ENCODE measurements at regions not wholly inside any gene's neighbourhood (a gene's known extent, or its start where the extent isn't known, plus 50 kb on each side); places are given as distances from the start of the nearest gene placed in this dataset.

DNA sequence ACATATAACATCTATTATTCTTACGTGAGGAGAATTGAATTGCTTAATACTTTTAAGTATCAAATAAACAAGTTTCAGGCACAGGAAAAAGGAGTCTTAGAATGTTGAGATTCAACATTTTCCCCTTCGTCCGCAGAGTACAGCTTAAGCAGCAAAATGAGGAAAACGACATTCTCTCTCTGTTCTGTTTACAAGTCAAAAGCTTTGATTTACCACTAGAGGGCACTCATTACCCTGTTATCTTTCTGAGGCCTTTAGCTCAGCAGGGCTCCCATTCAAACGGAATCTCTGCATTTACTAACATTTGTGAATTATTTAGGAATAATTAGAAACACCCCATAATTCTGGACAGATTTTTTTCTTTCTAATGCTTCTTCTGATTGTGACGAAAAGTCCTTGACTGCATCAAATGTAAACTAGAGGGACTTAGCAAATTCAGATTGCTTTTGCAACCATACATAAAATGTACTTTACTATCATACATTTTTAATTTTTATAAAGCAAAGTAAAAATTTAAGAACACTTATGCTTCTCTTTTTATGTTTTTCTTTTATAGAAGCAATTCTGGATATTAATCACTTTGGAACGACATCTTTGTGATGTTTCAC, 75.0 kb downstream of the JRKL start:
- H3K4me2 ChIP-seq = peak overlapping the region; percentile 90
- H3K4me1 ChIP-seq (ENCODE audit: control insufficient read depth in 1 of 2, insufficient read depth in 2 of 2, low read depth in 1 of 2, low read length in 1 of 2) = no peaks in the 10 kb centered on the region; a peak in 1 of 4 replicates
- H3K4me3 ChIP-seq (ENCODE audit: low read depth in 2 of 2, low read length in 1 of 2) = peak overlapping the region in 1 of 2 experiments; percentile 58; a peak in 1 of 4 replicates
- H3K9ac ChIP-seq = no peak overlapping the region
- TF ChIP-seq SMC3 (IDR thresholded peaks at IDR 0.05; ENCODE audit: low read depth, low read length) (peak; percentile 76), FOXJ3 (CRISPR knock-in tag; IDR thresholded peaks at IDR 0.05) (no peak), RAD21 (IDR thresholded peaks at IDR 0.05; ENCODE audit: low read length) (peak; percentile 96), EZH2phosphoT487 (IDR thresholded peaks at IDR 0.05; ENCODE audit: borderline replicate concordance, low read depth) (no peak), MXI1 (IDR thresholded peaks at IDR 0.05; ENCODE audit: low read depth, low read length) (no peak)
- TF ChIP-seq, protein P1, sequence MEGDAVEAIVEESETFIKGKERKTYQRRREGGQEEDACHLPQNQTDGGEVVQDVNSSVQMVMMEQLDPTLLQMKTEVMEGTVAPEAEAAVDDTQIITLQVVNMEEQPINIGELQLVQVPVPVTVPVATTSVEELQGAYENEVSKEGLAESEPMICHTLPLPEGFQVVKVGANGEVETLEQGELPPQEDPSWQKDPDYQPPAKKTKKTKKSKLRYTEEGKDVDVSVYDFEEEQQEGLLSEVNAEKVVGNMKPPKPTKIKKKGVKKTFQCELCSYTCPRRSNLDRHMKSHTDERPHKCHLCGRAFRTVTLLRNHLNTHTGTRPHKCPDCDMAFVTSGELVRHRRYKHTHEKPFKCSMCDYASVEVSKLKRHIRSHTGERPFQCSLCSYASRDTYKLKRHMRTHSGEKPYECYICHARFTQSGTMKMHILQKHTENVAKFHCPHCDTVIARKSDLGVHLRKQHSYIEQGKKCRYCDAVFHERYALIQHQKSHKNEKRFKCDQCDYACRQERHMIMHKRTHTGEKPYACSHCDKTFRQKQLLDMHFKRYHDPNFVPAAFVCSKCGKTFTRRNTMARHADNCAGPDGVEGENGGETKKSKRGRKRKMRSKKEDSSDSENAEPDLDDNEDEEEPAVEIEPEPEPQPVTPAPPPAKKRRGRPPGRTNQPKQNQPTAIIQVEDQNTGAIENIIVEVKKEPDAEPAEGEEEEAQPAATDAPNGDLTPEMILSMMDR (IDR thresholded peaks at IDR 0.05) = peak; percentile 81
- TF ChIP-seq, protein P2, sequence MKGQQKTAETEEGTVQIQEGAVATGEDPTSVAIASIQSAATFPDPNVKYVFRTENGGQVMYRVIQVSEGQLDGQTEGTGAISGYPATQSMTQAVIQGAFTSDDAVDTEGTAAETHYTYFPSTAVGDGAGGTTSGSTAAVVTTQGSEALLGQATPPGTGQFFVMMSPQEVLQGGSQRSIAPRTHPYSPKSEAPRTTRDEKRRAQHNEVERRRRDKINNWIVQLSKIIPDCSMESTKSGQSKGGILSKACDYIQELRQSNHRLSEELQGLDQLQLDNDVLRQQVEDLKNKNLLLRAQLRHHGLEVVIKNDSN (IDR thresholded peaks at IDR 0.05; ENCODE audit: borderline replicate concordance, low read depth) = no peak
- no peak overlapping the region for H3K27ac ChIP-seq (ENCODE audit: low read depth in 2 of 2, low read length in 1 of 2)
- no peaks in the 10 kb centered on the region for H3K9me2 ChIP-seq
- peak overlapping the region; percentile 90 for H2AFZ ChIP-seq (ENCODE audit: low read depth)
- H3F3A ChIP-seq (replicated peaks; ENCODE audit: insufficient read depth) = no peaks in the 10 kb centered on the region
- peak; percentile 61 for DNase-seq
- H3K79me2 ChIP-seq (ENCODE audit: insufficient read depth) = no peaks in the 10 kb centered on the region
- ChIA-PET CTCF (interaction anchor here (0.5 to 6.2 kb wide), 57 partner anchors 10 to 1973 kb away, joined by 3 to 86 read pairs (median 5); no protein-coding TSS in a partner anchor), POLR2A (no interaction called here)
- 9% methylated on average over 7 of the region's 7 CpGs for WGBS (ENCODE audit: low lambda C conversion rate)
- no peaks in the 10 kb centered on the region for H3K36me3 ChIP-seq (replicated peaks in 1 of 2; ENCODE audit: control insufficient read depth in 1 of 2, insufficient read depth in 2 of 2, low read length in 1 of 2)
- no peaks in the 10 kb centered on the region for H4K20me1 ChIP-seq (ENCODE audit: insufficient read depth)
- H3K9me3 ChIP-seq = no peaks in the 10 kb centered on the region
- peaks cover 12% of the 10 kb centered on the region for H3K27me3 ChIP-seq (ENCODE audit: insufficient read depth)

DNA sequence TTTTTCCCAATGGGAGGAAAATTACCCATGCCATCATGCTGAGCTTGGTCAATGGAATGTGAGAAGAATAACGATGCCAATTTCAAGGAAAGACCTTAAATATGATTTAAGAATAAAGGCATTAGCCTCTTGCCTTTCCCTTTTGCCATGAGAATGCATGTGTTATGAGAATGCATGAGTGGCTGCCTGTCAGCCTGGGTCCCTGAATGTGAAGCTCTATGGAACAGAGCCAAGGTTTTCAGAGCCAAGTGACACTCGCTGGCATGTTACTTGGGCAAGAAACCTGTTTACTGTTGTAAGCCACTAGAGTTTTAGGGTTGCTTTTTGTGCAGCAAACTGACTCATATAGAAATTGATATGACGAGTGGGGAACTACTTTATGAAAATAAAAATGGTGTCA, 75.7 kb downstream of the JRKL start:
- no peak overlapping the region for H3K9ac ChIP-seq
- no peaks in the 10 kb centered on the region for H3K9me3 ChIP-seq
- no peak for DNase-seq
- no peaks in the 10 kb centered on the region for H3K79me2 ChIP-seq (ENCODE audit: insufficient read depth)
- no peak overlapping the region for H2AFZ ChIP-seq (ENCODE audit: low read depth)
- H4K20me1 ChIP-seq (ENCODE audit: insufficient read depth) = no peaks in the 10 kb centered on the region
- no peaks in the 10 kb centered on the region; a peak in 1 of 4 replicates for H3K4me1 ChIP-seq (ENCODE audit: control insufficient read depth in 1 of 2, insufficient read depth in 2 of 2, low read depth in 1 of 2, low read length in 1 of 2)
- H3K4me2 ChIP-seq = no peak overlapping the region
- peaks cover 9% of the 10 kb centered on the region for H3K27me3 ChIP-seq (ENCODE audit: insufficient read depth)
- no peaks in the 10 kb centered on the region for H3K9me2 ChIP-seq
- H3F3A ChIP-seq (replicated peaks; ENCODE audit: insufficient read depth) = no peaks in the 10 kb centered on the region
- no peaks in the 10 kb centered on the region for H3K36me3 ChIP-seq (replicated peaks in 1 of 2; ENCODE audit: control insufficient read depth in 1 of 2, insufficient read depth in 2 of 2, low read length in 1 of 2)
- 31% methylated on average over 3 of the region's 3 CpGs for WGBS (ENCODE audit: low lambda C conversion rate)
- ChIA-PET POLR2A (no interaction called here), CTCF (interaction anchor here (0.9 to 6.2 kb wide), 20 partner anchors 10 to 1972 kb away, joined by 3 to 86 read pairs (median 5); no protein-coding TSS in a partner anchor)
- no peak overlapping the region for H3K4me3 ChIP-seq (ENCODE audit: low read depth in 2 of 2, low read length in 1 of 2)
- no peak overlapping the region for H3K27ac ChIP-seq (ENCODE audit: low read depth in 2 of 2, low read length in 1 of 2)
- TF ChIP-seq POLR2AphosphoS5 (IDR thresholded peaks at IDR 0.05; ENCODE audit: low read depth, low read length) = no peak
- TF ChIP-seq GABPA (IDR thresholded peaks at IDR 0.05; ENCODE audit: low read depth) = no peak
- TF ChIP-seq RXRA (IDR thresholded peaks at IDR 0.05; ENCODE audit: borderline replicate concordance, low read depth) = no peak
- no peak for TF ChIP-seq RCOR1 (IDR thresholded peaks at IDR 0.05; ENCODE audit: low read length)
- no peak for TF ChIP-seq TEAD4 (IDR thresholded peaks at IDR 0.05; ENCODE audit: borderline replicate concordance, insufficient read depth)
- no peak for TF ChIP-seq MEF2A (IDR thresholded peaks at IDR 0.05; ENCODE audit: borderline replicate concordance, low read depth)
- TF ChIP-seq GATA2 (CRISPR knock-in tag; IDR thresholded peaks at IDR 0.05) = no peak
- no peak for TF ChIP-seq ELF1 (IDR thresholded peaks at IDR 0.05)
- TF ChIP-seq, protein P3, sequence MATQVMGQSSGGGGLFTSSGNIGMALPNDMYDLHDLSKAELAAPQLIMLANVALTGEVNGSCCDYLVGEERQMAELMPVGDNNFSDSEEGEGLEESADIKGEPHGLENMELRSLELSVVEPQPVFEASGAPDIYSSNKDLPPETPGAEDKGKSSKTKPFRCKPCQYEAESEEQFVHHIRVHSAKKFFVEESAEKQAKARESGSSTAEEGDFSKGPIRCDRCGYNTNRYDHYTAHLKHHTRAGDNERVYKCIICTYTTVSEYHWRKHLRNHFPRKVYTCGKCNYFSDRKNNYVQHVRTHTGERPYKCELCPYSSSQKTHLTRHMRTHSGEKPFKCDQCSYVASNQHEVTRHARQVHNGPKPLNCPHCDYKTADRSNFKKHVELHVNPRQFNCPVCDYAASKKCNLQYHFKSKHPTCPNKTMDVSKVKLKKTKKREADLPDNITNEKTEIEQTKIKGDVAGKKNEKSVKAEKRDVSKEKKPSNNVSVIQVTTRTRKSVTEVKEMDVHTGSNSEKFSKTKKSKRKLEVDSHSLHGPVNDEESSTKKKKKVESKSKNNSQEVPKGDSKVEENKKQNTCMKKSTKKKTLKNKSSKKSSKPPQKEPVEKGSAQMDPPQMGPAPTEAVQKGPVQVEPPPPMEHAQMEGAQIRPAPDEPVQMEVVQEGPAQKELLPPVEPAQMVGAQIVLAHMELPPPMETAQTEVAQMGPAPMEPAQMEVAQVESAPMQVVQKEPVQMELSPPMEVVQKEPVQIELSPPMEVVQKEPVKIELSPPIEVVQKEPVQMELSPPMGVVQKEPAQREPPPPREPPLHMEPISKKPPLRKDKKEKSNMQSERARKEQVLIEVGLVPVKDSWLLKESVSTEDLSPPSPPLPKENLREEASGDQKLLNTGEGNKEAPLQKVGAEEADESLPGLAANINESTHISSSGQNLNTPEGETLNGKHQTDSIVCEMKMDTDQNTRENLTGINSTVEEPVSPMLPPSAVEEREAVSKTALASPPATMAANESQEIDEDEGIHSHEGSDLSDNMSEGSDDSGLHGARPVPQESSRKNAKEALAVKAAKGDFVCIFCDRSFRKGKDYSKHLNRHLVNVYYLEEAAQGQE (IDR thresholded peaks at IDR 0.05; ENCODE audit: low read depth, low read length) = no peak
- TF ChIP-seq, protein P1 (IDR thresholded peaks at IDR 0.05) = no peak
- TF ChIP-seq MXI1 (IDR thresholded peaks at IDR 0.05; ENCODE audit: low read depth, low read length) = no peak
- TF ChIP-seq, protein P4, sequence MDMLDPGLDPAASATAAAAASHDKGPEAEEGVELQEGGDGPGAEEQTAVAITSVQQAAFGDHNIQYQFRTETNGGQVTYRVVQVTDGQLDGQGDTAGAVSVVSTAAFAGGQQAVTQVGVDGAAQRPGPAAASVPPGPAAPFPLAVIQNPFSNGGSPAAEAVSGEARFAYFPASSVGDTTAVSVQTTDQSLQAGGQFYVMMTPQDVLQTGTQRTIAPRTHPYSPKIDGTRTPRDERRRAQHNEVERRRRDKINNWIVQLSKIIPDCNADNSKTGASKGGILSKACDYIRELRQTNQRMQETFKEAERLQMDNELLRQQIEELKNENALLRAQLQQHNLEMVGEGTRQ (IDR thresholded peaks at IDR 0.05; ENCODE audit: borderline replicate concordance, low read depth, low read length) = no peak

Data from SK-N-SH (cell line).